GM18951 (cell line): ENCODE measurements at regions not wholly inside any gene's neighbourhood (a gene's known extent, or its start where the extent isn't known, plus 50 kb on each side); places are given as distances from the start of the nearest gene placed in this dataset.

Experiments used
- POLR2A ChIP-seq: IDR thresholded peaks from 4 replicates; pipeline ENCODE4 v1.6.1; 2011; ENCODE audit warnings: mild to moderate bottlenecking; ENCODE audit not compliant: insufficient read length, insufficient read depth; ENCODE audit errors: extremely low read depth
- in situ Hi-C: fragments of 300-500 bp; cut with MboI; formaldehyde crosslinking; loops from one replicate; pipeline ENCODE4 v1.12.0; 2022; ENCODE audit warnings: low sequenced_read_pairs, mixed read lengths, inconsistent platforms; ENCODE audit not compliant: unreplicated experiment

DNA sequence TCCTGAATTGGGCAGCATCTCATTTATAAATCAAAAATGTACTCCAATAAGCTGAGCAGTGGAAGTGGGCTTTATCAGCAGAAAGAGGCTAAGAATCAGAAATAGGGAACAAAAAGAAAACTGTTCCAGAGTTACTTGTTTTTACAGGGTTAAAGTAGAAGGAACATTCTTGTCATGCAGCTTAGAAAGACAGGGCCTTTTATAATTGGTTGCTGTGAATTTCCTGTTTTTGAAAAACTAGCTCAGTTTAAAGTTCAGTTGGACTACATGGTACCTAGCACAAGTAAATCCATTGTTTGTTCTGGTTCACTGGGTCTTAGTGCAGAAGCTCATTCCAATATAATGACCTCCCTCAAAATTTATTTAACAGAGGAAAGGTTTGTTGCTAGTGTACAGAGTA lies 200.8 kb downstream of the GRIA2 start:
- in situ Hi-C loops: no loop called here
- TF ChIP-seq POLR2A: no peak
